GM13976 (cell line): ENCODE measurements at regions not wholly inside any gene's neighbourhood (a gene's known extent, or its start where the extent isn't known, plus 50 kb on each side); places are given as distances from the start of the nearest gene placed in this dataset.
"Not testable (repeated sequence)": the region's sequence is repeated elsewhere in the genome, so short reads cannot be mapped to it uniquely, and the experiment has no call there.

ENCODE experiments used
- DNase-seq: peaks from one replicate; pipeline ENCODE4 v3.0.0; 2012; ENCODE audit warnings: low spot score
- CTCF ChIP-seq: IDR thresholded peaks from 2 replicates; pipeline ENCODE4 v1.5.1; 2012; ENCODE audit warnings: borderline replicate concordance, mild to moderate bottlenecking; ENCODE audit not compliant: insufficient read depth; ENCODE audit errors: extremely low read depth, missing control alignments, control extremely low read depth
- in situ Hi-C: fragments of 300-500 bp; cut with MboI; formaldehyde crosslinking; loops from one replicate; pipeline ENCODE4 v1.12.0; 2022; ENCODE audit warnings: low sequenced_read_pairs, mixed read lengths, inconsistent platforms; ENCODE audit not compliant: unreplicated experiment

- TF ChIP-seq CTCF = no peak
- DNase-seq = no peak
- in situ Hi-C loops = no loop called here
Observed at GRCh38 chr3:19825193-19825592, 108.8 kb downstream of the EFHB start.

GRCh38 chr3:19822805-19823204, 111.2 kb downstream of the EFHB start:
- in situ Hi-C loops = no loop called here
- TF ChIP-seq CTCF = no peak
- DNase-seq = no peak

GRCh38 chr3:19816631-19817030, 117.4 kb downstream of the EFHB start:
- no peak for TF ChIP-seq CTCF
- in situ Hi-C loops = no loop called here
- no peak for DNase-seq

GRCh38 chr3:19815805-19816204, 118.2 kb downstream of the EFHB start:
- no peak for DNase-seq
- no peak for TF ChIP-seq CTCF
- in situ Hi-C loops = no loop called here

GRCh38 chr3:19813743-19814142, 120.3 kb downstream of the EFHB start:
- DNase-seq, in situ Hi-C loops: not testable (repeated sequence)

GRCh38 chr3:19811689-19812088, 122.3 kb downstream of the EFHB start:
- no peak for DNase-seq
- TF ChIP-seq CTCF = no peak
- in situ Hi-C loops = no loop called here

- DNase-seq = no peak
- TF ChIP-seq CTCF = no peak
- in situ Hi-C loops = no loop called here
Observed at GRCh38 chr3:19808834-19809233, 125.2 kb downstream of the EFHB start.
